Choroid plexus epithelial cell (primary cell): ENCODE measurements at regions not wholly inside any gene's neighbourhood (a gene's known extent, or its start where the extent isn't known, plus 50 kb on each side); places are given as distances from the start of the nearest gene placed in this dataset.

Source experiments
- DNase-seq: peaks from one replicate; pipeline ENCODE4 v3.0.0-alpha.2; 2010; ENCODE audit warnings: low read depth
- H3K4me3 ChIP-seq: 2 replicates; pipeline ENCODE4 v1.5.1; 2011; ENCODE audit warnings: low read depth, mild to moderate bottlenecking, control low read depth, low read length, moderate library complexity
- TF ChIP-seq, protein P1 (sequence below): conservative IDR thresholded peaks from 2 replicates; pipeline ENCODE4 v1.5.1; 2011; ENCODE audit warnings: low read depth, mild to moderate bottlenecking, control low read depth, inconsistent platforms, low read length, moderate library complexity

DNA sequence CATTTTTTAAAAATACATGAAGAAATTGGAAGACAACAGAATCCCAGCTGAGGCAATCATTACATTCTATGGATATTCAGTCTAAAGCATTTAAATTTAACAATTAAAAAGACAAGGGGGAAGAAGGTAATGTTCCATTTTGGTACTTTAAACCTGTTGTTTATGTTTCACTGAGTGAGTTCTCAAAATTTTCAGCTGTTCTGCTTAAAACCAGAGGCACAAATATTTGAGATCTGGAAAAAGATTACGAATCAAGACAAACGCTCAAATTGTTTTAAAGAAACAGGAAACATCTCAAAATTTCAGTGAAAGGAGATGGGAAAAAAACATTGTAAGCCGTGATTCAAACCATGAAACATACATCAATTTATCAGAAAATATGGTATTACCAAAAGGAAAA, 656.2 kb upstream of the CHAC2 start:
- DNase-seq = no peak
- TF ChIP-seq, protein P1, sequence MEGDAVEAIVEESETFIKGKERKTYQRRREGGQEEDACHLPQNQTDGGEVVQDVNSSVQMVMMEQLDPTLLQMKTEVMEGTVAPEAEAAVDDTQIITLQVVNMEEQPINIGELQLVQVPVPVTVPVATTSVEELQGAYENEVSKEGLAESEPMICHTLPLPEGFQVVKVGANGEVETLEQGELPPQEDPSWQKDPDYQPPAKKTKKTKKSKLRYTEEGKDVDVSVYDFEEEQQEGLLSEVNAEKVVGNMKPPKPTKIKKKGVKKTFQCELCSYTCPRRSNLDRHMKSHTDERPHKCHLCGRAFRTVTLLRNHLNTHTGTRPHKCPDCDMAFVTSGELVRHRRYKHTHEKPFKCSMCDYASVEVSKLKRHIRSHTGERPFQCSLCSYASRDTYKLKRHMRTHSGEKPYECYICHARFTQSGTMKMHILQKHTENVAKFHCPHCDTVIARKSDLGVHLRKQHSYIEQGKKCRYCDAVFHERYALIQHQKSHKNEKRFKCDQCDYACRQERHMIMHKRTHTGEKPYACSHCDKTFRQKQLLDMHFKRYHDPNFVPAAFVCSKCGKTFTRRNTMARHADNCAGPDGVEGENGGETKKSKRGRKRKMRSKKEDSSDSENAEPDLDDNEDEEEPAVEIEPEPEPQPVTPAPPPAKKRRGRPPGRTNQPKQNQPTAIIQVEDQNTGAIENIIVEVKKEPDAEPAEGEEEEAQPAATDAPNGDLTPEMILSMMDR = no peak
- H3K4me3 ChIP-seq = no peak overlapping the region

DNA sequence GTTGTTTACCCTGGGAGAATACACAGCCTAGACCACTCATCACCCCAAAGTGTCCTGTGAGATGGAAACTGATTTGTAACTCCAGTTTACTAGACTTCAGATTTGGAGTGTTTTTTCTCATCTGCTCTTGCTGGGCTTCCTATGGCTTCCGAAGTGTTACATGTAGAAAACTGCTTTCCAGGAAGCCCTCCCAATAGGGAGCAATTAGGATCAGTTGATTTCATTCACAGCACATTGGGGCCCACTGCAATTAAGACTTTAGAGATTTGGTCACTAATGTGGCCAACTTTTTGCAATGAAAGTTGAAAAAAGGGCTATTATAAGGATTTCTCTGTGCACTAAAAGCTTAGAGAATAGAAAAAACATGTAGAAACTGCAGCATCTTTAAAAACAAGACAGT, 656.6 kb upstream of the CHAC2 start:
- no peak for DNase-seq
- H3K4me3 ChIP-seq = no peak overlapping the region
- TF ChIP-seq, protein P1 = no peak

DNA sequence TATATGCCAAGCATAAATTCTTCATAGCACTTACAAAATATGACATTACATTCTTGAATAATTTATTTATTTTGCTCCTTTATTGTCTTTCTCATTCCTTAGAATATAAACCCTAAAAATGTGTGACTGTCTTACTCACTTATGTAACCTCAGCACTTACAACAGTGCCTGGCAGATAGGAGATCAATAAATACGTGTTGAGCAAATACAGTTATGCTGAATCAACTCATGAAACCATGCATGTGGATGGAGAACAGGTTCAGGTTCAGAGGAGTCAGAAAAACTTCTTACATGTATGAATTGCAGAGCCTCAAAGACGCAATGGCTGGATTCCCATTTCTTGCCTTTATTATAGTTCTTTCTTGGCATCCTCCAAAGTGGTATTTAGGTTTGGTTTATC, 659.4 kb upstream of the CHAC2 start:
- TF ChIP-seq, protein P1 = no peak
- no peak for DNase-seq
- H3K4me3 ChIP-seq = no peak overlapping the region

DNA sequence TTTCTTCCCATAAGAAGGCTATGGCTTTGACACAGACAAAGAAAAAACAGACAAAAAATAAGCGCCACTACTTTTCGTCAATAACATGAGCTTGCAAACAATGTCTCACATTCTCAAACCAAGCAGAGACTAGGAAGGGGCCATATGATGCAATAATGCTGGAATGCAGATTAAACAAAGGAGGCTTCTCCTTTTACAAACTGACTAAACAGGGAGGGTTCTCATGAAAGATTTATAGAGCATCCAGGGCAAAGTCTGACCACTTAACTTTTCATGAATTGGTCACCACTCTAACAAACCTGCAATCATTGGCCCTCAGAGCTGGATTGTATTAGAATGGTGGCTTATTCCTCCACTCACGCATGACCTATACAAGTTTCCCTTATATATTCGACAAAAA, 663.3 kb upstream of the CHAC2 start:
- no peak overlapping the region for H3K4me3 ChIP-seq
- DNase-seq = peak; percentile 74
- TF ChIP-seq, protein P1 = no peak

DNA sequence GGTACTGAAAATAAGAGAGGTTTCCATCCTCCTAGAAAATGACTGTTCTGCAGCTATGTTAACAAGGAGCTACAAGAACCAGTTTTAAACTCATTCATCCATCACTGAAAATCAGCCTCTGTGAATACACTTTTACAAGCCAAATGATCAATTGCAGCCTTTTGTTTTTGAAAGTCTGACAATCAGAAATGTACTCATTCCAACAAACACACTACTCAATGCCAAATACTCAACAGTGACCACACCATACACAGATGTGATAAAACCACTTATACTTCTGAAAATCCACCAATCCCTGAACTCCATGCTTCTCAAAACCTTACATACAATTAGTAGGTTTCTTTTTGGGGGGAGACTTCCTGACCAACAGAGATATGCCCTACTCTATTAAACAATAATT, 663.9 kb upstream of the CHAC2 start:
- DNase-seq = peak; percentile 19
- no peak overlapping the region for H3K4me3 ChIP-seq
- TF ChIP-seq, protein P1 = no peak

DNA sequence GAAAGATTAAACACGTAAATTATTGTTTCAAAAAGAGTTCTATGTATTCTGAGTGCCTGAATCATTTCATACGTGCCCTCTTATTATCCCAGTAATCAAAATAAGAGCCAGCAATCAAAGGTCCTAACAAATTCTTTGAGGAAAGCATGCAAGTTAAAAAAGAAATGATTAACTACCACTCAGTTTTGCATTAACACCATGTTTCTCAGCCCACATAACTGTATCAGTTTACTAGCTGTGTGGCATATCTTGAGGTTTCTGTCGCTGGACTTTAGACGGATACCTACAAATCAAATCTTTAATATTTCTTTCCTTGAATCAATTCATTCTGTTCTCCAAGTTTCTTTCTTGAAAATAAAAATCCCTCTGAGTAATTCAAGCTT, 668.9 kb upstream of the CHAC2 start:
- TF ChIP-seq, protein P1 = no peak
- H3K4me3 ChIP-seq = no peak overlapping the region
- no peak for DNase-seq

DNA sequence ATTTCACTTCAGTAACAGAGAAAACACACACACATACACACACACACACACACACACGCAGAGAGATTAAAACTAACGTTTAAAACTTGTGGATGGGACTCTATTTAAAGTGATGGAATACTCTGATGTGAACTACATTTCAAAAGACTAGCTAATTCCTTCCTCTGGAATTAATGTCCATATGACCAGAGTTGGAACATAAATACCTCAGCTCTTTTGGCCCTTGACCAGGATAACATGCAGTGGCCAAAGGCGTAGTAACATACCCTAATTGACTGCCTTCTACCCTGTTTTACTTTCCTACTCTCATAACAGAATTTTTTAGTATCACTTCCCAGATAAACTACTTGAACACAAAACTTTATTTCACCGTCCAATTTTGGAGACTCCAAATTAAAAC, 671.3 kb upstream of the CHAC2 start:
- DNase-seq = peak; percentile 2
- TF ChIP-seq, protein P1 = no peak
- no peak overlapping the region for H3K4me3 ChIP-seq
